ENCODE measurements at regions not wholly inside any gene's neighbourhood (a gene's known extent, or its start where the extent isn't known, plus 50 kb on each side); places are given as distances from the start of the nearest gene placed in this dataset.

DNA sequence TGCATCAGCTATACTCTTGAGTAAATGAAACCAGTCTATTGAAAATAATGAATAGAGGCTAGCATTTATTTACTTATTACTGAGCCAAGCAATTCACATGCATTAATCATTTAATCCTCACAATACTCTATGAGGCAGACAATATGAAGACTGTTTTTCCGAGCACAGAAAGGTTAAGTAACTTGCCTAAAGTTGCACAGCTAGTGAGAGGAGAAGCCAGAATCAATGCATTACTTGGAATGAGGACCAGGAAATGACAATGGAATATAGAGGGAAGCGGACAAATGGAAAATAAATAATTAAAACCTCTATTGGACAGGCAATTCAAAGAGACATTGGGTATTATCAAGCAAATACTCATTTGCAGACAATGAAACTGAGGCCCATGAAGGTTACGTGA is 207.6 kb upstream of the PRKCQ start:
- FAIRE-seq (no peak), DNase-seq (ENCODE audit: extremely low read depth in 1 of 4, low spot score in 3 of 4) (no peak), ATAC-seq (no peak)
- no peak overlapping the region for H3K9ac ChIP-seq (ENCODE audit: insufficient read depth in 1 of 2, low read depth in 2 of 2, low read length in 2 of 2)
- no peaks in the 10 kb centered on the region for H3K4me1 ChIP-seq (replicated peaks in 1 of 2; ENCODE audit: control insufficient read depth in 2 of 2, insufficient read depth in 2 of 2, low read length in 2 of 2)
- in situ Hi-C loops (cut with MboI) (no loop called here), intact Hi-C loops (cut with micrococcal nuclease) (no loop called here)
- H3K36me3 ChIP-seq (ENCODE audit: control insufficient read depth, insufficient read depth, low read length): no peaks in the 10 kb centered on the region
- ChIA-PET POLR2A (no interaction called here), CTCF (ENCODE audit: low intra/inter-chr PET ratio) (no interaction called here)
- H3K27me3 ChIP-seq (ENCODE audit: control insufficient read depth in 2 of 2, insufficient read depth in 2 of 2, low read length in 2 of 2): peaks cover 9 to 15% of the 10 kb centered on the region in 2 experiments; a peak in 4 of 5 replicates
- no peak overlapping the region for H2AFZ ChIP-seq (ENCODE audit: low read depth, low read length)
- H3K4me3 ChIP-seq: no peak overlapping the region
- no peak overlapping the region for H3K27ac ChIP-seq (ENCODE audit: extremely low read depth, low read depth, low read length)
- WGBS (ENCODE audit: insufficient coverage, low coverage, missing lambda C conversion rate): 4% methylated on average over 3 of the region's 3 CpGs
- no peak for TF ChIP-seq MXI1 (IDR thresholded peaks at IDR 0.05; ENCODE audit: low read depth, low read length)
- peak; percentile 85 for TF ChIP-seq RBM25 (IDR thresholded peaks at IDR 0.05; ENCODE audit: low read depth, low read length, severe bottlenecking)
- TF ChIP-seq ZFP36 (IDR thresholded peaks at IDR 0.05; ENCODE audit: low read depth, low read length, partially characterized antibody): peak; percentile 26
- no peaks in the 10 kb centered on the region for H3K9me3 ChIP-seq (replicated peaks; ENCODE audit: control insufficient read depth, insufficient read depth, low read depth, low read length)
- BruUV-seq (replicated peaks): no TSS peak
- H4K20me1 ChIP-seq (replicated peaks; ENCODE audit: control insufficient read depth, insufficient read depth, low read length): no peaks in the 10 kb centered on the region
- no peaks in the 10 kb centered on the region for H3K9me1 ChIP-seq (ENCODE audit: control insufficient read depth, insufficient read depth, low read length)
- H3K4me2 ChIP-seq (ENCODE audit: insufficient read depth, low read length): no peak overlapping the region
- no peaks in the 10 kb centered on the region for H3K79me2 ChIP-seq (ENCODE audit: control insufficient read depth, insufficient read depth, low read length)

GRCh38 chr10:6787091-6787490 is 207.0 kb upstream of the PRKCQ start:
- H3K9me1 ChIP-seq (ENCODE audit: control insufficient read depth, insufficient read depth, low read length): no peaks in the 10 kb centered on the region
- H4K20me1 ChIP-seq (replicated peaks; ENCODE audit: control insufficient read depth, insufficient read depth, low read length): no peaks in the 10 kb centered on the region
- no peaks in the 10 kb centered on the region for H3K9me3 ChIP-seq (replicated peaks; ENCODE audit: control insufficient read depth, insufficient read depth, low read depth, low read length)
- no peak overlapping the region for H3K9ac ChIP-seq (ENCODE audit: insufficient read depth in 1 of 2, low read depth in 2 of 2, low read length in 2 of 2)
- POLR2A ChIA-PET: no interaction called here
- ATAC-seq (no peak), DNase-seq (ENCODE audit: extremely low read depth in 1 of 4, low spot score in 3 of 4) (no peak), FAIRE-seq (peak; percentile 6)
- H3K79me2 ChIP-seq (ENCODE audit: control insufficient read depth, insufficient read depth, low read length): no peaks in the 10 kb centered on the region
- no peak overlapping the region for H3K4me2 ChIP-seq (ENCODE audit: insufficient read depth, low read length)
- no peaks in the 10 kb centered on the region for H3K4me1 ChIP-seq (replicated peaks in 1 of 2; ENCODE audit: control insufficient read depth in 2 of 2, insufficient read depth in 2 of 2, low read length in 2 of 2)
- H3K27ac ChIP-seq (ENCODE audit: extremely low read depth, low read depth, low read length): no peak overlapping the region
- no TSS peak for BruUV-seq (replicated peaks)
- peaks cover 7 to 12% of the 10 kb centered on the region in 2 experiments; a peak in 3 of 5 replicates for H3K27me3 ChIP-seq (ENCODE audit: control insufficient read depth in 2 of 2, insufficient read depth in 2 of 2, low read length in 2 of 2)
- intact Hi-C loops (cut with micrococcal nuclease): no loop called here
- H2AFZ ChIP-seq (ENCODE audit: low read depth, low read length): no peak overlapping the region
- in situ Hi-C loops (cut with MboI): no loop called here
- CTCF ChIA-PET (ENCODE audit: low intra/inter-chr PET ratio): no interaction called here
- 0% methylated on average over 3 of the region's 3 CpGs for WGBS (ENCODE audit: insufficient coverage, low coverage, missing lambda C conversion rate)
- H3K4me3 ChIP-seq: no peak overlapping the region
- H3K36me3 ChIP-seq (ENCODE audit: control insufficient read depth, insufficient read depth, low read length): no peaks in the 10 kb centered on the region
- no peak for TF ChIP-seq ZNF282 (CRISPR knock-in tag; IDR thresholded peaks at IDR 0.05)
- TF ChIP-seq, protein P1, sequence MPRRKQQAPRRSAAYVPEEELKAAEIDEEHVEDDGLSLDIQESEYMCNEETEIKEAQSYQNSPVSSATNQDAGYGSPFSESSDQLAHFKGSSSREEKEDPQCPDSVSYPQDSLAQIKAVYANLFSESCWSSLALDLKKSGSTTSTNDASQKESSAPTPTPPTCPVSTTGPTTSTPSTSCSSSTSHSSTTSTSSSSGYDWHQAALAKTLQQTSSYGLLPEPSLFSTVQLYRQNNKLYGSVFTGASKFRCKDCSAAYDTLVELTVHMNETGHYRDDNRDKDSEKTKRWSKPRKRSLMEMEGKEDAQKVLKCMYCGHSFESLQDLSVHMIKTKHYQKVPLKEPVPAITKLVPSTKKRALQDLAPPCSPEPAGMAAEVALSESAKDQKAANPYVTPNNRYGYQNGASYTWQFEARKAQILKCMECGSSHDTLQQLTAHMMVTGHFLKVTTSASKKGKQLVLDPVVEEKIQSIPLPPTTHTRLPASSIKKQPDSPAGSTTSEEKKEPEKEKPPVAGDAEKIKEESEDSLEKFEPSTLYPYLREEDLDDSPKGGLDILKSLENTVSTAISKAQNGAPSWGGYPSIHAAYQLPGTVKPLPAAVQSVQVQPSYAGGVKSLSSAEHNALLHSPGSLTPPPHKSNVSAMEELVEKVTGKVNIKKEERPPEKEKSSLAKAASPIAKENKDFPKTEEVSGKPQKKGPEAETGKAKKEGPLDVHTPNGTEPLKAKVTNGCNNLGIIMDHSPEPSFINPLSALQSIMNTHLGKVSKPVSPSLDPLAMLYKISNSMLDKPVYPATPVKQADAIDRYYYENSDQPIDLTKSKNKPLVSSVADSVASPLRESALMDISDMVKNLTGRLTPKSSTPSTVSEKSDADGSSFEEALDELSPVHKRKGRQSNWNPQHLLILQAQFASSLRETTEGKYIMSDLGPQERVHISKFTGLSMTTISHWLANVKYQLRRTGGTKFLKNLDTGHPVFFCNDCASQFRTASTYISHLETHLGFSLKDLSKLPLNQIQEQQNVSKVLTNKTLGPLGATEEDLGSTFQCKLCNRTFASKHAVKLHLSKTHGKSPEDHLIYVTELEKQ (CRISPR knock-in tag; IDR thresholded peaks at IDR 0.05): no peak
- TF ChIP-seq SAP30 (IDR thresholded peaks at IDR 0.05; ENCODE audit: borderline replicate concordance, insufficient read depth, low read depth, low read length, poor library complexity, severe bottlenecking): no peak
- TF ChIP-seq ZKSCAN3 (CRISPR knock-in tag; IDR thresholded peaks at IDR 0.05): no peak
